ENCODE measurements at regions not wholly inside any gene's neighbourhood (a gene's known extent, or its start where the extent isn't known, plus 50 kb on each side); places are given as distances from the start of the nearest gene placed in this dataset.

- H3K36me3 ChIP-seq (ENCODE audit: insufficient read depth, low read length), result no peaks in the 10 kb centered on the region
- H3K4me3 ChIP-seq (ENCODE audit: low read length), result no peak overlapping the region
- H2AFZ ChIP-seq (ENCODE audit: low read depth, low read length), result no peak overlapping the region
- H3K9me3 ChIP-seq (ENCODE audit: low read length), result no peaks in the 10 kb centered on the region
- no peaks in the 10 kb centered on the region for H3K4me1 ChIP-seq (ENCODE audit: insufficient read depth, low read length)
- no peaks in the 10 kb centered on the region for H3K27me3 ChIP-seq (ENCODE audit: insufficient read depth, low read length)
These were observed 230.5 kb upstream of the EGLN3 start for GRCh38 chr14:34181338-34181737.

- Histone ChIP-seq H3K27me3 (ENCODE audit: insufficient read depth, low read length) (no peaks in the 10 kb centered on the region), H3K4me3 (ENCODE audit: low read length) (no peak overlapping the region)
These were observed 230.0 kb upstream of the EGLN3 start for GRCh38 chr14:34180869-34181268.

GRCh38 chr14:34180434-34180833, 229.6 kb upstream of the EGLN3 start:
- H2AFZ ChIP-seq (ENCODE audit: low read depth, low read length), result no peak overlapping the region
- no peaks in the 10 kb centered on the region for H3K27me3 ChIP-seq (ENCODE audit: insufficient read depth, low read length)
- H3K4me1 ChIP-seq (ENCODE audit: insufficient read depth, low read length), result no peaks in the 10 kb centered on the region
- no peaks in the 10 kb centered on the region for H3K9me3 ChIP-seq (ENCODE audit: low read length)
- no peaks in the 10 kb centered on the region for H3K36me3 ChIP-seq (ENCODE audit: insufficient read depth, low read length)
- H3K4me3 ChIP-seq (ENCODE audit: low read length), result no peak overlapping the region

More at GRCh38 chr14:34180869-34181268, 230.0 kb upstream of the EGLN3 start:
- H3K36me3 ChIP-seq (ENCODE audit: insufficient read depth, low read length), result no peaks in the 10 kb centered on the region
- H3K9me3 ChIP-seq (ENCODE audit: low read length), result no peaks in the 10 kb centered on the region
- no peak overlapping the region for H2AFZ ChIP-seq (ENCODE audit: low read depth, low read length)
- H3K4me1 ChIP-seq (ENCODE audit: insufficient read depth, low read length), result no peaks in the 10 kb centered on the region

GRCh38 chr14:34179727-34180126, 228.9 kb upstream of the EGLN3 start:
- H3K27me3 ChIP-seq (ENCODE audit: insufficient read depth, low read length), result no peaks in the 10 kb centered on the region
- H3K4me1 ChIP-seq (ENCODE audit: insufficient read depth, low read length), result no peaks in the 10 kb centered on the region
- H2AFZ ChIP-seq (ENCODE audit: low read depth, low read length), result no peak overlapping the region
- H3K9me3 ChIP-seq (ENCODE audit: low read length), result no peaks in the 10 kb centered on the region
- no peak overlapping the region for H3K4me3 ChIP-seq (ENCODE audit: low read length)
- no peaks in the 10 kb centered on the region for H3K36me3 ChIP-seq (ENCODE audit: insufficient read depth, low read length)

GRCh38 chr14:34177466-34177865, 226.6 kb upstream of the EGLN3 start:
- no peak overlapping the region for H2AFZ ChIP-seq (ENCODE audit: low read depth, low read length)
- H3K36me3 ChIP-seq (ENCODE audit: insufficient read depth, low read length), result no peaks in the 10 kb centered on the region
- H3K4me1 ChIP-seq (ENCODE audit: insufficient read depth, low read length), result no peaks in the 10 kb centered on the region
- no peaks in the 10 kb centered on the region for H3K27me3 ChIP-seq (ENCODE audit: insufficient read depth, low read length)
- H3K4me3 ChIP-seq (ENCODE audit: low read length), result no peak overlapping the region
- no peaks in the 10 kb centered on the region for H3K9me3 ChIP-seq (ENCODE audit: low read length)

GRCh38 chr14:34175574-34175973, 224.7 kb upstream of the EGLN3 start:
- Histone ChIP-seq H2AFZ (ENCODE audit: low read depth, low read length) (no peak overlapping the region), H3K4me3 (ENCODE audit: low read length) (no peak overlapping the region), H3K9me3 (ENCODE audit: low read length) (no peaks in the 10 kb centered on the region), H3K27me3 (ENCODE audit: insufficient read depth, low read length) (no peaks in the 10 kb centered on the region), H3K36me3 (ENCODE audit: insufficient read depth, low read length) (no peaks in the 10 kb centered on the region), H3K4me1 (ENCODE audit: insufficient read depth, low read length) (no peaks in the 10 kb centered on the region)

GRCh38 chr14:34174973-34175372, 224.1 kb upstream of the EGLN3 start:
- H3K4me1 ChIP-seq (ENCODE audit: insufficient read depth, low read length), result no peaks in the 10 kb centered on the region
- H2AFZ ChIP-seq (ENCODE audit: low read depth, low read length), result no peak overlapping the region
- no peaks in the 10 kb centered on the region for H3K9me3 ChIP-seq (ENCODE audit: low read length)
- no peak overlapping the region for H3K4me3 ChIP-seq (ENCODE audit: low read length)
- H3K27me3 ChIP-seq (ENCODE audit: insufficient read depth, low read length), result no peaks in the 10 kb centered on the region
- no peaks in the 10 kb centered on the region for H3K36me3 ChIP-seq (ENCODE audit: insufficient read depth, low read length)

GRCh38 chr14:34173916-34174315, 223.0 kb upstream of the EGLN3 start:
- Histone ChIP-seq H3K4me1 (ENCODE audit: insufficient read depth, low read length) (no peaks in the 10 kb centered on the region), H3K4me3 (ENCODE audit: low read length) (no peak overlapping the region), H3K27me3 (ENCODE audit: insufficient read depth, low read length) (no peaks in the 10 kb centered on the region), H2AFZ (ENCODE audit: low read depth, low read length) (no peak overlapping the region), H3K36me3 (ENCODE audit: insufficient read depth, low read length) (no peaks in the 10 kb centered on the region), H3K9me3 (ENCODE audit: low read length) (no peaks in the 10 kb centered on the region)

- Histone ChIP-seq H3K4me3 (ENCODE audit: low read length) (no peak overlapping the region), H3K9me3 (ENCODE audit: low read length) (no peaks in the 10 kb centered on the region), H2AFZ (ENCODE audit: low read depth, low read length) (no peak overlapping the region), H3K36me3 (ENCODE audit: insufficient read depth, low read length) (no peaks in the 10 kb centered on the region), H3K27me3 (ENCODE audit: insufficient read depth, low read length) (peaks cover 5% of the 10 kb centered on the region), H3K4me1 (ENCODE audit: insufficient read depth, low read length) (no peaks in the 10 kb centered on the region)
These were observed 221.9 kb upstream of the EGLN3 start for GRCh38 chr14:34172550-34173368.

GRCh38 chr14:34172173-34172451, 221.2 kb upstream of the EGLN3 start:
- peaks cover 5% of the 10 kb centered on the region for H3K27me3 ChIP-seq (ENCODE audit: insufficient read depth, low read length)
- no peak overlapping the region for H2AFZ ChIP-seq (ENCODE audit: low read depth, low read length)
- H3K36me3 ChIP-seq (ENCODE audit: insufficient read depth, low read length), result no peaks in the 10 kb centered on the region
- no peaks in the 10 kb centered on the region for H3K4me1 ChIP-seq (ENCODE audit: insufficient read depth, low read length)
- no peaks in the 10 kb centered on the region for H3K9me3 ChIP-seq (ENCODE audit: low read length)
- H3K4me3 ChIP-seq (ENCODE audit: low read length), result no peak overlapping the region

- H3K4me1 ChIP-seq (ENCODE audit: insufficient read depth, low read length), result no peaks in the 10 kb centered on the region
- H3K9me3 ChIP-seq (ENCODE audit: low read length), result no peaks in the 10 kb centered on the region
- peaks cover 5% of the 10 kb centered on the region for H3K27me3 ChIP-seq (ENCODE audit: insufficient read depth, low read length)
- no peak overlapping the region for H2AFZ ChIP-seq (ENCODE audit: low read depth, low read length)
- H3K36me3 ChIP-seq (ENCODE audit: insufficient read depth, low read length), result no peaks in the 10 kb centered on the region
- no peak overlapping the region for H3K4me3 ChIP-seq (ENCODE audit: low read length)
These were observed 220.7 kb upstream of the EGLN3 start for GRCh38 chr14:34171431-34172172.

- Histone ChIP-seq H3K4me3 (ENCODE audit: low read length) (no peak overlapping the region), H3K27me3 (ENCODE audit: insufficient read depth, low read length) (peaks cover 5% of the 10 kb centered on the region), H3K36me3 (ENCODE audit: insufficient read depth, low read length) (no peaks in the 10 kb centered on the region), H2AFZ (ENCODE audit: low read depth, low read length) (no peak overlapping the region), H3K4me1 (ENCODE audit: insufficient read depth, low read length) (no peaks in the 10 kb centered on the region), H3K9me3 (ENCODE audit: low read length) (no peaks in the 10 kb centered on the region)
These were observed 220.0 kb upstream of the EGLN3 start for GRCh38 chr14:34170882-34171281.

- Histone ChIP-seq H3K36me3 (ENCODE audit: insufficient read depth, low read length) (no peaks in the 10 kb centered on the region), H3K9me3 (ENCODE audit: low read length) (no peaks in the 10 kb centered on the region), H2AFZ (ENCODE audit: low read depth, low read length) (no peak overlapping the region), H3K4me3 (ENCODE audit: low read length) (no peak overlapping the region), H3K27me3 (ENCODE audit: insufficient read depth, low read length) (peaks cover 5% of the 10 kb centered on the region), H3K4me1 (ENCODE audit: insufficient read depth, low read length) (peaks cover under 1% of the 10 kb centered on the region)
These were observed 218.7 kb upstream of the EGLN3 start for GRCh38 chr14:34169561-34169960.
